HG03521 (cell line): ENCODE measurements at regions not wholly inside any gene's neighbourhood (a gene's known extent, or its start where the extent isn't known, plus 50 kb on each side); places are given as distances from the start of the nearest gene placed in this dataset.
"Not testable (repeated sequence)": the region's sequence is repeated elsewhere in the genome, so short reads cannot be mapped to it uniquely, and the experiment has no call there.

Experiments used
- ATAC-seq: cut with Tn5 transposase; IDR thresholded peaks from one replicate; pipeline ENCODE4 v1.9.1; 2021; ENCODE audit warnings: mild to moderate bottlenecking, moderate library complexity; ENCODE audit not compliant: unreplicated experiment

GRCh38 chr12:18008642-18009041 lies 81.4 kb downstream of the RERGL start:
- no peak for ATAC-seq

GRCh38 chr12:17999174-17999801 lies 90.7 kb downstream of the RERGL start:
- no peak for ATAC-seq

GRCh38 chr12:17992002-17992656 lies 97.9 kb downstream of the RERGL start:
- peak; percentile 73 for ATAC-seq

- no peak for ATAC-seq
Observed at GRCh38 chr12:17982556-17982955, 107.4 kb downstream of the RERGL start.

GRCh38 chr12:17976202-17976601 lies 113.8 kb downstream of the RERGL start:
- ATAC-seq: no peak

- no peak for ATAC-seq
Observed at GRCh38 chr12:17975763-17976162, 114.2 kb downstream of the RERGL start.

GRCh38 chr12:17975239-17975638 lies 114.8 kb downstream of the RERGL start:
- ATAC-seq: no peak

- no peak for ATAC-seq
Observed at GRCh38 chr12:17971850-17972249, 118.1 kb downstream of the RERGL start.

- no peak for ATAC-seq
Observed at GRCh38 chr12:17954788-17955187, 135.2 kb downstream of the RERGL start.

- no peak for ATAC-seq
Observed at GRCh38 chr12:17950898-17951297, 139.1 kb downstream of the RERGL start.

GRCh38 chr12:17949558-17950141 lies 140.3 kb downstream of the RERGL start:
- no peak for ATAC-seq

GRCh38 chr12:17928708-17929366 lies 161.2 kb downstream of the RERGL start:
- no peak for ATAC-seq

GRCh38 chr12:17918013-17918412 lies 172.0 kb downstream of the RERGL start:
- no peak for ATAC-seq

GRCh38 chr12:17884581-17884980 lies 205.4 kb downstream of the RERGL start:
- ATAC-seq: no peak

GRCh38 chr12:17878714-17879113 lies 211.3 kb downstream of the RERGL start:
- ATAC-seq: no peak

- no peak for ATAC-seq
Observed at GRCh38 chr12:17875230-17875629, 214.8 kb downstream of the RERGL start.

GRCh38 chr12:17866802-17867201 lies 223.2 kb downstream of the RERGL start:
- no peak for ATAC-seq

GRCh38 chr12:17855548-17855947 lies 234.4 kb downstream of the RERGL start:
- not testable (repeated sequence) for ATAC-seq

- no peak for ATAC-seq
Observed at GRCh38 chr12:17853054-17853453, 236.9 kb downstream of the RERGL start.

GRCh38 chr12:17841496-17841895 lies 248.5 kb downstream of the RERGL start:
- no peak for ATAC-seq

- no peak for ATAC-seq
Observed at GRCh38 chr12:17829813-17830212, 260.2 kb downstream of the RERGL start.

- no peak for ATAC-seq
Observed at GRCh38 chr12:17818931-17819330, 271.1 kb downstream of the RERGL start.
